Kidney capillary endothelial cell (primary cell): ENCODE measurements at regions not wholly inside any gene's neighbourhood (a gene's known extent, or its start where the extent isn't known, plus 50 kb on each side); places are given as distances from the start of the nearest gene placed in this dataset.

Source experiments
- DNase-seq: peaks from one replicate; pipeline ENCODE4 v3.0.0-alpha.2; 2018; ENCODE audit warnings: low spot score

GRCh38 chr9:14560194-14560593, 133.0 kb downstream of the ZDHHC21 start:
- no peak for DNase-seq

- DNase-seq, result peak; percentile 33
These were observed 138.3 kb downstream of the ZDHHC21 start for GRCh38 chr9:14554886-14555285.

GRCh38 chr9:14547245-14548060, 145.8 kb downstream of the ZDHHC21 start:
- DNase-seq, result no peak

GRCh38 chr9:14546693-14547092, 146.5 kb downstream of the ZDHHC21 start:
- no peak for DNase-seq

GRCh38 chr9:14542071-14542470, 151.2 kb downstream of the ZDHHC21 start:
- no peak for DNase-seq

- DNase-seq, result no peak
These were observed 154.7 kb downstream of the ZDHHC21 start for GRCh38 chr9:14538526-14538925.

DNA sequence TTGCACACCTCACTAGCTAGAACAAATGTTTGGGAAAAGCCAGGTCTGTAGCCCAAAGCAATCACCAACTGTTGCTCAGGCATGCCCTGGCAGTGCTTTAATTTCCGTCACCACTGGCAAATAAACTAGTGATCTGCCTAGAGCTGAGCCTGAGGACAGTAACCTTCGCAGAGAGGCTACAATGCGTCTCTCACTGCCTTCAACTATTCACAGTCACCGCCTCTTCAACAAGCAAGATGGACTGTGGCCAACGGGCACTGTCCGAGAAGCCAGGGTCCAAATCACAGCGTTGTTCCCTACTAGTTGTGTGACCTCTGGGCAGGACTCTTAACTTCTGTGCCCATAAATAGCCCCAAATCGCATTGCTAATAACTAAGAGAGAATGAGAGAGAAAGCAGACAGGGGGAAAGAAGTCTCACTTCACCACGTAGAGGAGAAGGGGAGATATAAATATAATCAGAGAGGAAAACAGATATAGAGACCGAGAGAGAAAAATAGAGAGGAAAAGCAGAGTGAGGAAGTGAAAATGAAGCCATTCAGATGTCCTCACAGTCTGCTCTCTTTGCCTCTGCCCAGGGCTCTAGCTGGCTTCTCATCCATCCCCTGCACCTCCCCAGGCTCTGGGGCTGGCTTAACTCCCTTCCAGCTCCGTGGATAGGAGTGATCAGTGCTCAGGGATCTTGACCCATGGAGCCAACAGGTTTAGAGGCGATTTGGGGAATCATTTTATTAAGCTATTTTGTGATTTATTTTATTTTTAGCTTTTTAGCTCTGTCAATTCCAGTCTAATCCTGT, 157.9 kb downstream of the ZDHHC21 start:
- DNase-seq, result no peak

DNA sequence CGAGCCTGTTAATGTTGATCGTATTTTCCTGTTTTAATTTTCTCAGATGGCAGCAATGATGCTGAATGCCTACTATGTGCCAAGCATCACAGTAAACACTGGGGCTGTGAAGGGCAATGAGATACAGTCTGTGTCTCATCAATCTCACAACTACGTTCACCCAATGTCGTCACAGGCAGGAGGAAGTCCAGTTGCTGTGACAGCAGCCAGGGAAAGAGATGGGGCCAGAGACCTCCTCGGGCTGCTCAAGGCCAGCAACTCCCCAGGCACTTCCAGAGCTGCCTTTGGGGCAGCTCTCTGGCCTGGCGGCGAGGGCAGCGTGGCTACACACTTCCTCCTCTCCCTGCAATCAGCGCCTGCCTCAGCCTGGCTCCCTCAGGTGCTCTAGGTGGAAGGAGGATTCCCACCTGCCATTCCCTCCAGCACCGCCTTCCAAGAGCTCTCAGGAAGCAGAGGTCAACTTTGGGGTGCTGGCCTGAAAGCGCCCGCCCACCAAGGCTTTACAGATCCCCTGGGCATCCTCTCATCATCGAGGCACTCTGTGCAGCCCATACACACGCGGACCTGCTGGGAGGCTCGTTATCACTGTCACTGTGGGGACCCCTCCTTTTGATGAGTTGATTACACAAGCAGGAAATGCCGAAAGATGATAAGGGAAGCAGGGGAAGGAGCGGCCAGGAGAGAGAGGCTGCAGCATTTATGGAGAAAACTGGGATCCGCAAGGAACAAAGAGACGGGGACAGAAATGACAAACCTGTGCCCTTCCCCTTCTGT, 159.2 kb downstream of the ZDHHC21 start:
- DNase-seq, result no peak

GRCh38 chr9:14532456-14533115, 160.6 kb downstream of the ZDHHC21 start:
- no peak for DNase-seq

- DNase-seq, result no peak
These were observed 161.6 kb downstream of the ZDHHC21 start for GRCh38 chr9:14531341-14532269.

- no peak for DNase-seq
These were observed 162.4 kb downstream of the ZDHHC21 start for GRCh38 chr9:14530841-14531240.

DNA sequence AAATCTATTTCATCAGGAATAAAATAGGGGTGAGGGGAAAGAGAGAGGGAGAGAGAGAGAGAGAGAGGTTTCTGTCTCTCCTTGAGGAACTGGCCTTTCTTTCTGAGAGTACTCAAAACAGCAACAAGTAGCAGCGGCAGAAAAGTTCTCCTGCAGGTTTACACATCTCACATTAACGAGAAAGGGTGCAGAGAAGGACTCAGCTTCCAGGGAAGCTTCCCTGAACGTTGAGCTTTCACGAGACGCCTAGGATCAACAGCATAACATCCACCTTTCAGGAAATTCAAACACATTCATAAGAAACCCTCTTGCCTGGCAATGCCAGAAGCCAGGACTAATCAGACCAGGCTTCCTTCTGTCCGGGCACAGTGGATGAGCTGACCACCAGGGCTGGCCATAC, 162.9 kb downstream of the ZDHHC21 start:
- no peak for DNase-seq

GRCh38 chr9:14529629-14530028, 163.6 kb downstream of the ZDHHC21 start:
- no peak for DNase-seq

- no peak for DNase-seq
These were observed 164.2 kb downstream of the ZDHHC21 start for GRCh38 chr9:14529054-14529453.

GRCh38 chr9:14526504-14526903, 166.7 kb downstream of the ZDHHC21 start:
- no peak for DNase-seq

DNA sequence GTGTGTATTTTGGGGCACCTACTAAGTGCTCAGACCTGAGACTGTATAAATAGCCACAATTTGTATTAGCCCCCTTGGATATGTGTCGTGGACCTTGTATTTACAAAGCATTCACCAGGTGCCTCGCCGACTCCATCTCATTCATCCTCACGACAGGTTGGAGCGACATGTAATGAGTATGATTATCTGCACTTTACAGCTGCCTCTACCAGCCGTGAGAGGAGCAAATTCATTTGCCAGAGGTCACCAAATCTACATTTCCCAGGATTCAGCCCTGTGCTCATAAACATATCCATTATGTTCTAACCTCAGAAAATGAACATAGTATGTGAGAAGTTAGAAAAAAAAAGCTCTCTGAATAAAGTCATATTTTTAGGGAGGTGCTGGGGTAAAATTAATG, 167.4 kb downstream of the ZDHHC21 start:
- DNase-seq, result no peak

DNA sequence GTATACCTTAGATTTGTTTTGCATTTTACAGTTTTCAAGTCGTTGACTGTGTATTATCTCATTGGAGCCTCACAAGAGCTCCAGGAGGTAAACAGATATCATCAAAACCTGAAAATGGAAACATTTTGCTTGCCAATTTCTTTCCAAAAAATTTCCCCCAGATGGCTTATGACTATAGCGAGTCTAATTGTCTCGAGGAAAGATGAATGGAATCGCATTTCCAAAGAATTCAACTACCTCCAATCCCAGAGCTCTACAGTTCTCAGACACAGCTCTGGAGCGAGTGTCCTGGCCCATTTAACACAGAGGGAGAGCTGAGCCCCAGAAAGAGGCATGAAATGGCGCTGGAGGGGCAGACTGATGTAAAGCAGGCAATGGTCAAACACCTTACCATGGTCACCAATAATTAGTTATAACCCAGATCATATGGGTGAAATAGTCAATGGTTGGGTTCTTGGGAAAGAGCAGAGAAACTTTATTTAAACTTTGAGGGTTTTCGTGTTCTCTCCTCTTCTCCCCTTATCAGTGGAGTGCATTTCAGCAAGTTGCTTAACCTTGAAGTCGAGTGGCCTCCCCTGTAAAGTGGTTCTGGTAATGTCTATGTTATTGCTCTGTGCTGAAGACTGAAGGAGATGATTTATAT, 168.2 kb downstream of the ZDHHC21 start:
- no peak for DNase-seq

GRCh38 chr9:14523545-14523944, 169.7 kb downstream of the ZDHHC21 start:
- DNase-seq, result no peak

GRCh38 chr9:14522627-14523379, 170.4 kb downstream of the ZDHHC21 start:
- no peak for DNase-seq

DNA sequence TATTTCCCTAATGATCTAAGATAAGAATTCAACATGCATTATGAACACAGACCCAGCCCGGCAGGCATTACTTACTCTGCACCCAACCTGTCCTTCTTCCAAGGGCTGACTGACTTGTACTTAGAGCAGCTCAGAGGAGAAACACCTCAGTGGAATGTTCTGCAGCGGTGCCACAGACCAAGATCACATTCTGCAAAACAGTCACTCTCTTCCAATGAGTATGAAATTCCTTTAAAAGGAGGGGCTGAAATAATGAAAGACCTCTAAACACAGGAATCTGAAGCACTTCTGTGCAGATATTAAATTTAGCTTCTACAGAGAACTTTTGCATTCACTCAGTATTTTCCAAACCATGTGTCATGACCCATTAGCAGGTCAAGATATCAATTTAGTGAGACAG, 172.9 kb downstream of the ZDHHC21 start:
- no peak for DNase-seq
